HepG2 (cell line): ENCODE measurements at regions not wholly inside any gene's neighbourhood (a gene's known extent, or its start where the extent isn't known, plus 50 kb on each side); places are given as distances from the start of the nearest gene placed in this dataset.

Source experiments
- ATAC-seq: fragments of 200-7000 bp; cut with Tn5 transposase; 3 replicates; pipeline ENCODE4 v1.9.1; 2020; ENCODE audit warnings: mild to moderate bottlenecking, moderate library complexity
- BruUV-seq: library from RNA; stranded (reverse); fragments of 400-500 nt; replicated peaks from 2 replicates; lab custom pipeline; 2021; lab: Mats Ljungman, UMichigan
- CTCF ChIA-PET: fragments of 300-600 bp; formaldehyde crosslinking; extraction: SDS; loops from one replicate; lab custom pipeline; 2021; ENCODE audit warnings: low total read pairs, inconsistent platforms, low intra/inter-chr PET ratio; lab: Yijun Ruan, JAX
- POLR2A ChIA-PET: fragments of 350-600 bp; sonication (Branson Sonifier 250); formaldehyde crosslinking; loops from one replicate; lab custom pipeline; 2020; ENCODE audit warnings: antibody characterized with exemption, inconsistent platforms; lab: Yijun Ruan, JAX
- DNase-seq: peaks from one replicate; pipeline ENCODE4 v3.0.0-alpha.2; 2015; ENCODE audit warnings: low spot score
- FAIRE-seq: peaks from 3 replicates; lab custom pipeline; 2011; peaks lifted over from hg19 to GRCh38; lab: Jason Lieb, UNC
- H2AFZ ChIP-seq: one replicate; pipeline ENCODE4 v1.6.1; 2011; ENCODE audit warnings: low read length, inconsistent platforms
- H3K27ac ChIP-seq: fragments of 300-600 bp; 3 replicates; pipeline ENCODE4 v1.8.0; 2011; ENCODE audit warnings: mixed run types, mild to moderate bottlenecking, mixed read lengths, low read length, inconsistent platforms; ENCODE audit not compliant: insufficient read depth; ENCODE audit errors: extremely low read length
- H3K27me3 ChIP-seq, 2 experiments: fragments of 200-600 bp in 1 of 2; 2 replicates in 1 of 2; 3 replicates in 1 of 2; pipeline versions ENCODE4 v1.6.0 to v1.8.0; 2011; ENCODE audit warnings: low read length in 2 of 2, mild to moderate bottlenecking in 2 of 2, moderate library complexity in 2 of 2, inconsistent platforms in 1 of 2; ENCODE audit not compliant: insufficient read depth in 2 of 2, control insufficient read depth in 1 of 2
- H3K36me3 ChIP-seq, 2 experiments: fragments of 200-600 bp in 1 of 2; replicated peaks in 1 of 2; 2 replicates in 1 of 2; 3 replicates in 1 of 2; pipeline versions ENCODE4 v1.5.1 to v1.8.0; 2011; ENCODE audit warnings: low read length in 2 of 2, inconsistent platforms in 1 of 2; ENCODE audit not compliant: insufficient read depth in 2 of 2, control insufficient read depth in 1 of 2
- H3K4me1 ChIP-seq: 2 replicates; pipeline ENCODE4 v1.5.1; 2012; ENCODE audit warnings: low read length, inconsistent platforms; ENCODE audit not compliant: insufficient read depth
- H3K4me2 ChIP-seq: 2 replicates; pipeline ENCODE4 v1.6.0; 2011; ENCODE audit warnings: low read depth, low read length, inconsistent platforms
- H3K4me3 ChIP-seq, 3 experiments: fragments of 200-600 bp in 1 of 3; sonication (generic), shearing (Covaris generic) in 1 of 3; replicated peaks in 1 of 3; 2 replicates each; pipeline ENCODE4 v1.5.1; 2011 to 2016; ENCODE audit warnings: low read length in 3 of 3, inconsistent platforms in 2 of 3, low read depth in 2 of 3, mild to moderate bottlenecking in 2 of 3, control low read depth in 1 of 3, mixed read lengths in 1 of 3; ENCODE audit not compliant: insufficient read depth in 1 of 3
- H3K79me2 ChIP-seq: one replicate; pipeline ENCODE4 v1.6.1; 2011; ENCODE audit warnings: low read length, inconsistent platforms; ENCODE audit not compliant: insufficient read depth
- H3K9ac ChIP-seq: 2 replicates; pipeline ENCODE4 v1.6.0; 2011; ENCODE audit warnings: mild to moderate bottlenecking, low read depth, low read length, inconsistent platforms; ENCODE audit not compliant: insufficient read depth
- H3K9me3 ChIP-seq: 2 replicates; pipeline ENCODE4 v1.5.1; 2012; ENCODE audit warnings: mild to moderate bottlenecking, low read length
- H4K20me1 ChIP-seq: 2 replicates; pipeline ENCODE4 v1.6.0; 2011; ENCODE audit warnings: inconsistent platforms, mild to moderate bottlenecking, low read length, moderate library complexity; ENCODE audit not compliant: insufficient read depth
- AHR ChIP-seq: IDR thresholded peaks from 2 replicates; pipeline ENCODE4 v1.6.1; 2018; ENCODE audit warnings: missing genetic modification reagents, missing compliant biosample characterization
- BRD4 ChIP-seq: sonication (generic); formaldehyde crosslinking; IDR thresholded peaks from 2 replicates; pipeline ENCODE4 v1.4.0; 2020; ENCODE audit warnings: missing genetic modification reagents
- CENPX ChIP-seq: sonication (generic); formaldehyde crosslinking; IDR thresholded peaks from 2 replicates; pipeline ENCODE4 v1.9.0; 2021; ENCODE audit warnings: mild to moderate bottlenecking, missing genetic modification reagents, moderate library complexity
- FLYWCH1 ChIP-seq: sonication (generic); formaldehyde crosslinking; IDR thresholded peaks from 2 replicates; pipeline ENCODE4 v1.8.1; 2023; ENCODE audit warnings: mild to moderate bottlenecking, missing genetic modification reagents
- KLF12 ChIP-seq: sonication (generic); formaldehyde crosslinking; IDR thresholded peaks from 2 replicates; pipeline ENCODE4 v1.4.0; 2020; ENCODE audit warnings: missing genetic modification reagents, borderline replicate concordance
- NCOR1 ChIP-seq: fragments of 200-600 bp; sonication (generic); IDR thresholded peaks from 2 replicates; pipeline ENCODE4 v1.7.0; 2017; ENCODE audit warnings: antibody characterized with exemption, low read length, borderline replicate concordance
- NR2F6 ChIP-seq, 2 experiments: IDR thresholded peaks; 2 replicates each; pipeline ENCODE4 v1.6.1; 2016; ENCODE audit warnings: antibody characterized with exemption in 1 of 2, mild to moderate bottlenecking in 1 of 2
- ONECUT2 ChIP-seq: sonication (generic); formaldehyde crosslinking; IDR thresholded peaks from 2 replicates; pipeline ENCODE4 v1.4.0; 2020; ENCODE audit warnings: missing genetic modification reagents
- PITX1 ChIP-seq: sonication (generic); formaldehyde crosslinking; IDR thresholded peaks from 2 replicates; pipeline ENCODE4 v1.5.1; 2020; ENCODE audit warnings: mild to moderate bottlenecking, missing genetic modification reagents
- REPIN1 ChIP-seq: sonication (generic); formaldehyde crosslinking; IDR thresholded peaks from 2 replicates; pipeline ENCODE4 v1.8.0; 2022; ENCODE audit warnings: missing genetic modification reagents, low read depth, mild to moderate bottlenecking, borderline replicate concordance
- SATB2 ChIP-seq: sonication (generic); formaldehyde crosslinking; IDR thresholded peaks from 2 replicates; pipeline ENCODE4 v1.5.0; 2020; ENCODE audit warnings: missing genetic modification reagents
- SMAD3 ChIP-seq: sonication (generic); formaldehyde crosslinking; IDR thresholded peaks from 2 replicates; pipeline ENCODE4 v1.4.0; 2020; ENCODE audit warnings: missing genetic modification reagents
- SOX5 ChIP-seq: IDR thresholded peaks from 2 replicates; pipeline ENCODE4 v1.6.1; 2016; ENCODE audit warnings: borderline replicate concordance
- TEF ChIP-seq: sonication (generic); formaldehyde crosslinking; IDR thresholded peaks from 2 replicates; pipeline ENCODE4 v1.5.0; 2020; ENCODE audit warnings: missing genetic modification reagents
- TFAP4 ChIP-seq: sonication (generic); IDR thresholded peaks from 2 replicates; pipeline ENCODE4 v1.6.1; 2016; ENCODE audit warnings: low read depth, borderline replicate concordance
- ZBTB1 ChIP-seq: sonication (generic); formaldehyde crosslinking; IDR thresholded peaks from 2 replicates; pipeline ENCODE4 v1.4.0; 2020; ENCODE audit warnings: missing genetic modification reagents, borderline replicate concordance
- ZBTB14 ChIP-seq: sonication (generic); formaldehyde crosslinking; IDR thresholded peaks from 2 replicates; pipeline ENCODE4 v1.4.0; 2020; ENCODE audit warnings: missing genetic modification reagents
- ZBTB20 ChIP-seq: sonication (generic); formaldehyde crosslinking; IDR thresholded peaks from 2 replicates; pipeline ENCODE4 v1.8.1; 2023; ENCODE audit warnings: missing genetic modification reagents, low read depth, mild to moderate bottlenecking, borderline replicate concordance
- ZBTB39 ChIP-seq: sonication (generic); formaldehyde crosslinking; IDR thresholded peaks from 2 replicates; pipeline ENCODE4 v1.5.0; 2020; ENCODE audit warnings: missing genetic modification reagents
- ZNF12 ChIP-seq: sonication (generic); formaldehyde crosslinking; IDR thresholded peaks from 2 replicates; pipeline ENCODE4 v1.5.0; 2020; ENCODE audit warnings: missing genetic modification reagents
- ZNF205 ChIP-seq: IDR thresholded peaks from 2 replicates; pipeline ENCODE4 v1.6.1; 2018; ENCODE audit warnings: missing biosample characterization, missing genetic modification reagents
- ZNF263 ChIP-seq: sonication (generic); formaldehyde crosslinking; IDR thresholded peaks from 2 replicates; pipeline ENCODE4 v1.4.0; 2020; ENCODE audit warnings: missing genetic modification reagents
- ZNF354B ChIP-seq: sonication (generic); formaldehyde crosslinking; IDR thresholded peaks from 2 replicates; pipeline ENCODE4 v1.8.0; 2022; ENCODE audit warnings: mild to moderate bottlenecking, missing genetic modification reagents
- ZNF441 ChIP-seq: sonication (generic); formaldehyde crosslinking; IDR thresholded peaks from 2 replicates; pipeline ENCODE4 v1.7.0; 2021; ENCODE audit warnings: missing genetic modification reagents, borderline replicate concordance
- WGBS: methylation state at CpG from one replicate; pipeline ENCODE4 v1.1.6; 2017; ENCODE audit warnings: low lambda C conversion rate; 5-methylcytosine and 5-hydroxymethylcytosine counted together
- in situ Hi-C: cut with HindIII; loops from 2 replicates; pipeline ENCODE4 v1.10.0; 2017; ENCODE audit warnings: low pct_unique_long_range_greater_than_20kb; ENCODE audit not compliant: extremely low pct_ligation_motif_present
- intact Hi-C: fragments of 100-400 bp; cut with micrococcal nuclease; formaldehyde crosslinking; loops from one replicate; pipeline ENCODE4 v1.10.0; 2022; ENCODE audit not compliant: unreplicated experiment

GRCh38 chr6:170080828-170081371, 210.0 kb downstream of the DLL1 start:
- Histone ChIP-seq H2AFZ (no peak overlapping the region), H3K4me2 (no peak overlapping the region), H3K4me1 (no peaks in the 10 kb centered on the region), H3K36me3 (no peaks in the 10 kb centered on the region), H3K79me2 (no peaks in the 10 kb centered on the region), H3K27me3 (peaks cover 9 to 78% of the 10 kb centered on the region in 2 experiments), H3K9me3 (no peaks in the 10 kb centered on the region), H4K20me1 (no peaks in the 10 kb centered on the region; the same call in 1 of the 2 replicates), H3K9ac (no peak overlapping the region), H3K27ac (no peak overlapping the region), H3K4me3 (no peak overlapping the region)
- DNase-seq (no peak), ATAC-seq (no peak; the same call in 2 of the 3 replicates), FAIRE-seq (no peak)
- CTCF ChIA-PET: no interaction called here
- in situ Hi-C loops (no loop called here), intact Hi-C loops (no loop called here)
- POLR2A ChIA-PET: no interaction called here
- BruUV-seq: no TSS peak
- WGBS: 3% methylated on average over 18 of the region's 26 CpGs
- TF ChIP-seq ZNF354B: no peak
- no peak for TF ChIP-seq AHR (CRISPR knock-in tag)
- no peak for TF ChIP-seq ZBTB39 (CRISPR knock-in tag)
- no peak for TF ChIP-seq CENPX (CRISPR knock-in tag)
- TF ChIP-seq ZNF205 (CRISPR knock-in tag): no peak
- TF ChIP-seq ZBTB1: no peak
- no peak for TF ChIP-seq PITX1 (CRISPR knock-in tag)
- TF ChIP-seq ZNF12: no peak
- no peak for TF ChIP-seq SMAD3
- TF ChIP-seq SATB2 (CRISPR knock-in tag): no peak
- TF ChIP-seq TEF (CRISPR knock-in tag): no peak
- TF ChIP-seq REPIN1 (CRISPR knock-in tag): no peak
- TF ChIP-seq ONECUT2 (CRISPR knock-in tag): no peak
- peak; percentile 23; the same call in 1 of the 2 replicates for TF ChIP-seq NR2F6 (IDR thresholded peaks at IDR 0.05)
- TF ChIP-seq NR2F6 (CRISPR knock-in tag; IDR thresholded peaks at IDR 0.05): no peak
- TF ChIP-seq ZBTB20 (CRISPR knock-in tag): no peak
- peak; percentile 60; the same call in 1 of the 2 replicates for TF ChIP-seq ZNF263 (CRISPR knock-in tag)
- no peak for TF ChIP-seq NCOR1
- no peak for TF ChIP-seq ZBTB14 (CRISPR knock-in tag)
- no peak for TF ChIP-seq TFAP4
- no peak for TF ChIP-seq FLYWCH1 (CRISPR knock-in tag)
- TF ChIP-seq SOX5 (CRISPR knock-in tag): no peak
- TF ChIP-seq ZNF441: no peak
- no peak for TF ChIP-seq KLF12 (CRISPR knock-in tag)
- no peak for TF ChIP-seq BRD4
